SK-N-MC (cell line): ENCODE measurements at regions not wholly inside any gene's neighbourhood (a gene's known extent, or its start where the extent isn't known, plus 50 kb on each side); places are given as distances from the start of the nearest gene placed in this dataset.

ENCODE experiments used
- DNase-seq: peaks from one replicate; pipeline ENCODE4 v3.0.0-alpha.2; 2011; ENCODE audit warnings: low read depth, low spot score
- H3K27ac ChIP-seq: fragments of 200-600 bp; sonication (generic); 2 replicates; pipeline ENCODE4 v1.5.1; 2016; ENCODE audit warnings: mixed run types
- H3K36me3 ChIP-seq: fragments of 200-600 bp; sonication (generic); 2 replicates; pipeline ENCODE4 v1.6.1; 2017; ENCODE audit warnings: antibody characterized with exemption, low read length, mixed read lengths; ENCODE audit not compliant: insufficient read depth
- H3K4me3 ChIP-seq: fragments of 200-600 bp; sonication (generic); 2 replicates; pipeline ENCODE4 v1.5.1; 2016
- H3K9ac ChIP-seq: fragments of 200-600 bp; sonication (generic); 2 replicates; pipeline ENCODE4 v1.8.0; 2017; ENCODE audit warnings: mixed run types, mixed read lengths; ENCODE audit not compliant: insufficient read length
- H3K9me3 ChIP-seq: fragments of 200-600 bp; sonication (generic); 2 replicates; pipeline ENCODE4 v1.6.1; 2017; ENCODE audit warnings: low read depth, mild to moderate bottlenecking, antibody characterized with exemption, low read length, moderate library complexity, mixed read lengths
- EZH2 ChIP-seq: fragments of 200-600 bp; sonication (generic); IDR thresholded peaks from one replicate; pipeline ENCODE4 v1.6.1; 2017; ENCODE audit warnings: antibody characterized with exemption
- FOXP2 ChIP-seq: optimal IDR thresholded peaks from 2 replicates; pipeline ENCODE3; 2011; ENCODE audit warnings: mild to moderate bottlenecking, moderate library complexity; ENCODE audit not compliant: insufficient read depth; ENCODE audit errors: extremely low read length, control extremely low read depth
- POLR2AphosphoS5 ChIP-seq: IDR thresholded peaks from 2 replicates; pipeline ENCODE4 v1.6.1; 2012; ENCODE audit warnings: mild to moderate bottlenecking, low read depth, low read length, borderline replicate concordance

GRCh38 chr7:136061433-136061832 lies 84.3 kb upstream of the MTPN start:
- no peak overlapping the region for H3K4me3 ChIP-seq
- no peak overlapping the region for H3K9ac ChIP-seq
- DNase-seq: no peak
- no peak overlapping the region for H3K27ac ChIP-seq
- H3K36me3 ChIP-seq: no peaks in the 10 kb centered on the region
- no peaks in the 10 kb centered on the region for H3K9me3 ChIP-seq
- no peak for TF ChIP-seq EZH2
- TF ChIP-seq FOXP2: no peak
- no peak for TF ChIP-seq POLR2AphosphoS5

- DNase-seq: no peak
- Histone ChIP-seq H3K9ac (no peak overlapping the region), H3K27ac (peak overlapping the region; percentile 10; the same call in 1 of the 2 replicates), H3K9me3 (no peaks in the 10 kb centered on the region), H3K4me3 (no peak overlapping the region), H3K36me3 (no peaks in the 10 kb centered on the region)
- TF ChIP-seq EZH2 (no peak), FOXP2 (no peak), POLR2AphosphoS5 (no peak)
Measured at GRCh38 chr7:136058546-136058945, 81.4 kb upstream of the MTPN start.

GRCh38 chr7:136057509-136057908 lies 80.3 kb upstream of the MTPN start:
- no peak for TF ChIP-seq EZH2
- no peak for TF ChIP-seq POLR2AphosphoS5
- TF ChIP-seq FOXP2: no peak
- no peak overlapping the region for H3K4me3 ChIP-seq
- no peaks in the 10 kb centered on the region for H3K9me3 ChIP-seq
- H3K9ac ChIP-seq: no peak overlapping the region
- DNase-seq: no peak
- no peak overlapping the region for H3K27ac ChIP-seq
- H3K36me3 ChIP-seq: no peaks in the 10 kb centered on the region

GRCh38 chr7:136056651-136057231 lies 79.6 kb upstream of the MTPN start:
- H3K27ac ChIP-seq: no peak overlapping the region
- no peak overlapping the region for H3K4me3 ChIP-seq
- TF ChIP-seq POLR2AphosphoS5 (no peak), EZH2 (no peak), FOXP2 (no peak)
- no peak overlapping the region for H3K9ac ChIP-seq
- peak; percentile 26 for DNase-seq
- no peaks in the 10 kb centered on the region for H3K9me3 ChIP-seq
- H3K36me3 ChIP-seq: no peaks in the 10 kb centered on the region

GRCh38 chr7:136055266-136055665 lies 78.1 kb upstream of the MTPN start:
- no peak for DNase-seq
- no peak for TF ChIP-seq POLR2AphosphoS5
- H3K9ac ChIP-seq: no peak overlapping the region

GRCh38 chr7:136053689-136054485 lies 76.7 kb upstream of the MTPN start:
- DNase-seq: no peak
- H3K27ac ChIP-seq: no peak overlapping the region
- no peak overlapping the region for H3K9ac ChIP-seq
- H3K36me3 ChIP-seq: no peaks in the 10 kb centered on the region
- H3K9me3 ChIP-seq: no peaks in the 10 kb centered on the region
- TF ChIP-seq EZH2 (no peak), FOXP2 (no peak), POLR2AphosphoS5 (no peak)
- no peak overlapping the region for H3K4me3 ChIP-seq

More at GRCh38 chr7:136055266-136055665, 78.1 kb upstream of the MTPN start:
- Histone ChIP-seq H3K27ac (no peak overlapping the region), H3K9me3 (no peaks in the 10 kb centered on the region), H3K4me3 (no peak overlapping the region), H3K36me3 (no peaks in the 10 kb centered on the region)

- Histone ChIP-seq H3K27ac (no peak overlapping the region), H3K9ac (no peak overlapping the region), H3K4me3 (no peak overlapping the region), H3K9me3 (no peaks in the 10 kb centered on the region), H3K36me3 (no peaks in the 10 kb centered on the region)
- TF ChIP-seq FOXP2 (no peak), POLR2AphosphoS5 (no peak), EZH2 (no peak)
- no peak for DNase-seq
Measured at GRCh38 chr7:136051203-136051928, 74.2 kb upstream of the MTPN start.

- no peak overlapping the region for H3K9ac ChIP-seq
- no peak overlapping the region for H3K4me3 ChIP-seq
- H3K9me3 ChIP-seq: no peaks in the 10 kb centered on the region
- H3K27ac ChIP-seq: no peak overlapping the region
- no peaks in the 10 kb centered on the region for H3K36me3 ChIP-seq
- DNase-seq: no peak
- TF ChIP-seq FOXP2 (no peak), POLR2AphosphoS5 (no peak), EZH2 (no peak)
Measured at GRCh38 chr7:136050462-136050847, 73.3 kb upstream of the MTPN start.
